ENCODE measurements at regions not wholly inside any gene's neighbourhood (a gene's known extent, or its start where the extent isn't known, plus 50 kb on each side); places are given as distances from the start of the nearest gene placed in this dataset.

- no peak for DNase-seq (ENCODE audit: low spot score)
These were observed 148.7 kb downstream of the DYRK2 start for GRCh38 chr12:67797185-67797741.

GRCh38 chr12:67797753-67798152, 149.2 kb downstream of the DYRK2 start:
- DNase-seq (ENCODE audit: low spot score), result no peak

GRCh38 chr12:67798768-67799167, 150.2 kb downstream of the DYRK2 start:
- no peak for DNase-seq (ENCODE audit: low spot score)

DNA sequence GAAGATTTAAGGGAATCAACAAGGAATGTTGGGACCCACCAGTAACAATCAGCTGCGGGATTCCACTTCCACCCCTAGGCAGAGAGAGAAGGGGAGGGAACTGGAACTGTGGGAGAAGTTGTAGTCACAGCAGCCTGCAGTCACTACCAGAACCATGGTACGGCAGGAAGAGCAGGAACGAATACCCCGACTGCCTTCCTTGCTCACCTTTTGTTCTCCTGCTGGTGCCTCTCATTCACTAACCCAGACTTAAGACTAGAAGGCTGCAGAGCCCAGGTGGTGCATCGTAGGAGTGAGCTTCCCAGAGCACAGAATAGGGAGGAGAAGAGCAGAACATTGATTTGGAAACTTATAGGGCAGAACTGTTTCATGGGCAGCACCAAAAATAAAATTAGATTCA, 154.2 kb downstream of the DYRK2 start:
- DNase-seq (ENCODE audit: low spot score), result no peak

DNA sequence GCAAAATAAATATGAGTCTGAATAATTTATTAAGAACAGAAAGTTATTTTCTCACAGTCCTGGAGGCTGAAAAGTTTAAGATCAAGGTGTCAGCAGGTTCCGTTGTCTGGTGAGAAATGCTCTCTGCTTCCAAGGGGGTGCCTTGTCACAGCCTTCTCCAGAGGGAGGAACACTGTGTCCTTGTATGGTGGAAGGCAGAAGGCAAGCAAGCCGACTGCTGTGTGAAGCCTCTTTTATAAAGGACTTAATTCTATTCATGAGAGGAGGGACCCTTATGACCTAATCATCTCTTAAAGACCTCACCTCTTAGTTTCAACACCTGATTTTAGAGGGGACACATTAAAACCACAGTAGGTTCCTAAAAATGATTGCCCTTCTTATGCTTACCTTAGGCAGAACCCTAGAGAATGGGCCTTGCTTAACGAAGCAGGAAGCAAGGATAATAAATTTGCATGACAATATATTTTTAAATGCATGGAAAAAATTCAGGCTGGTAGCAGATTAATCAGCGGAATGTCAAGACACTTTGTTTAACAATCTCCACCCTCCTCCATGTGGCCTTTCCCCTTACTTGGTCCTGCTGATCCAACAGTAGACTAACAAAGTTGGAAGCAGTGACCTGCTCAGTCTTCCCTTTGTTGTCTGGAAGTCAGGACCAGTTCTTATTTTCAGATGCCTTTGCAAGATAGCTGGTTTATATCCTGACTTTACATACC, 154.9 kb downstream of the DYRK2 start:
- DNase-seq (ENCODE audit: low spot score), result no peak

DNA sequence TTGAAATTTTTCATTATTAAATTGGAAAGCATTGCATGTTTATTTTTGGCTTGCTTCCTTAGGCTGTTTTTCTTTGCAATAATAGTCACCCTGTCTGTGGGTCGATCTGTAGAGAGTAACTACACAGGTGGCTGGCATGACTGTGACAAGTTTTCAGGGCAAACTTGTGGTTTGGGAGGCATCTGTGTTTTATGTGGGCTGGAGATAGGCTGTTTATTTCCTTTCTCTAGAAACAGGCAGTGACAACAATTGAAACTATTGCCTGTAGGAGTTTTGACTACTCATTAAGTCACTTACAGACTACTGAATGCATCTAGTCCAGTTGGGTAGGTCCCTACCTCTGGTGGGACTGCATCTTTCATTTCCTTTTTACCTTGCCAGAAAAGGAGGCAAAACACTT, 155.6 kb downstream of the DYRK2 start:
- DNase-seq (ENCODE audit: low spot score), result no peak

- no peak for DNase-seq (ENCODE audit: low spot score)
These were observed 159.3 kb downstream of the DYRK2 start for GRCh38 chr12:67807814-67808213.

GRCh38 chr12:67810166-67810565, 161.6 kb downstream of the DYRK2 start:
- DNase-seq (ENCODE audit: low spot score), result no peak

DNA sequence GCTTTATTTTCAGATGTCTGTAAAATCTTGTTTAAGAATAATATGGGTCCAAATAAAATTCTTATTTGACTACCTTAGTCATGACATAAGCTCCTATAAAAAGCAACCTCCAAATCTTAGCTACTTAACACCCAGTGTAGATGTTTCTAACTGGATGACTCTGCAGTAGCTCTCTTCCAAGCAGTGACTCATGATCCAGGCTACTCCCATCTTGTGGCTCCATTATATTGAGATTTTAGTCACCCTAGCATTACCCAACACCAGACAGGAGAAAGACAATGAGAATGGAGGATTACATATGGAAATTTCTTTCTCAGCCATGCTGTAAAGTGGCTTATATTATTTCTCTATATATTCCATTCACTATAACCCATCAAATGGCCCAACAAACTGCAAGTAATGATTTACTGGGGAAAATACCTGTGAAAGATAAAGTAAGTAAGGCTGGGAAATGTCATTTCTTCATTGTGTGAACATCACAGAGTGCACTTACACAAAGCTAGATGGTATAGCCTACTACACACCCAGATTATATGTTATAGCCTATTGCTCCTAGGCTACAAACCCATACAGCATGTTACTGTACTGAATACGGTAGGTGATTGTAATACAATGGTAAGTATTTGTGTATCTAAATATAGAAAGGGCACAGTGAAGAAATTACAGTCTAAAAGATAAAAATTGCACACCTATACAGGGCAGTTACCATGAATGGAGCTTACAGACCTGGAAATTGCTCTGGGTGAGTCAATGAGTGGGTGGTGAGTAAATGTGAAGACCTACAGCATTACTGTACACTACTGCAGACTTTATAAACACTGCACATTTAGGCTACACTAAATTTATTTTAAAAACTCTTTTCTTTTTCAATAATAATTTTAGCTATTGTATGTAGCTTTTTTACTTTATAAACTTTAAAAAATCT, 163.2 kb downstream of the DYRK2 start:
- no peak for DNase-seq (ENCODE audit: low spot score)

GRCh38 chr12:67813456-67813904, 164.9 kb downstream of the DYRK2 start:
- DNase-seq (ENCODE audit: low spot score), result no peak

DNA sequence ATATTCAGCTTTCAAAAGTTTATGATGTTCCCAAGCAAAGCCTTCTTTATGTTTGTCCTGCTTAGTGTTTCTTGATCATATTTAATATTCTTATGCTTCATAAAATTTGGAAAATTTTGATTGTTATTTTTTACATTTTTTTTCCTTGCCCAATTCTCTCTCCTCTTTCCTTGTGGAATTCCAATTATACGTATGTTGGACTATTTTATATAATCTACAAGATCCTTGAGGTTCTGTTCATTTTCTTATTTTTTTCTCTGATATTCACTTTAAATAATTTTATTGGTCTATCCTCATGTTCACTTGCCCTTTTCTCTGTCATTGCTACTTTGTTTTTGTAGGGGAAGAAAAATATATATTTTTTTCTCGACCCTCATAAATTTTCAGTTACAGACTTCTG, 167.7 kb downstream of the DYRK2 start:
- DNase-seq (ENCODE audit: low spot score), result no peak

DNA sequence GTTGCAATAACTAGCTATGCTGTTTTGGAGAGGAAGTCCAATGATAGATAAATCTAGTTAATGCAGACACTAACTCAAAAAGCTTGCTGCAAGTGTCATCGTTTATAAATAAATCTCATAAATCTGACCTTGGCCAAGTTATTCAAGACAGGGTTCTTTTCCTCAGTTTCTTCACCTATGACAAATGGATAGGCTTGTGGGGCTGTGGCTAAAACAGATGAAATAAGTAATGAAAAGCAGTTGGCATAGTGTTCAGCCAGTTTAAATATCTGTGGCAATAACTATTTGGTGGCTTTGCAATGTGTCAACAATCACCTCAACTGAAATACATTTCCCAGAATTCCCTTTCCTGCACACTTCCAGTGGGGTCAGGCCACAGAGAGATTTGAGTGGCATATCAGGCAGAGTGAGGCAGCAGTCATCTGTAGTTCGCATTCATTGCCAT, 169.9 kb downstream of the DYRK2 start:
- DNase-seq (ENCODE audit: low spot score), result no peak

- DNase-seq (ENCODE audit: low spot score), result no peak
These were observed 169.3 kb upstream of the IFNG-AS1 start for GRCh38 chr12:67819902-67820301.

DNA sequence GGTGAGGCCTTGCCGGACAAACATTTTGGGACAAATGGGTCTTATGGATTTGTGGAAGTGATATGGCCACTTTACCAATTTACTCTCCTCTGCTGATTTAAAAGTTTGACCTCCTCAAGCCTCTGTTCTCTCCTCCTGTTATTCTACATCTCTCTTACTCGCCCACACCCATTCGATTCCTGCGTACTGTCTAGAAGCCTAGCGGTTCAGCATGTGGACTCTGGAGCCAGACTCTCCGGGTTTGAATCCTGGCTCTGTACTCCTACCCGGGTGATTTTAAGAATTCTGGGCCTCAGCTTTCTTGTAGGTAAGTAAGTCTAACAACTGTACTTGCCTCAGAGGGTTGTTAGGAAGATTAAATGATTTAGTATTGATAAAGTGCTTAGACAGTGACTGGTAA, 168.6 kb upstream of the IFNG-AS1 start:
- no peak for DNase-seq (ENCODE audit: low spot score)

DNA sequence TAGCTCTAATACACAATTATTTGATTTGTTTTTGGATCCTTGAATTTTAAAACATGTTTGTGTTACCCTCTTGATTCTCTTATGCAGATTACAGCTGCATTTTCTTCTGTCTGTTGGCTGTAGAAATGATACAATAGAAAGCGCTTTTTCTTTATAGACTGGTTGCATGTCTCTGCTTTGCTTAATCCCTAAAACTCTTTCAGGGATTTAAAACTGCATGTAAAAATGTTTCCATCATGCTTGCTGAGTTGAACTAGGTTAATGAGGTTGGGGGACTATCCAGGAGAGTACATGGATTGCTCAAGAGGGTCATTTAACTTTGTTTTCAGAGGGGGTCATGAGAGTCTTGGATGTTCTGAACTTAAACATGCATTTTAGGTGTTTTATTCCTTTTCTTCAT, 166.4 kb upstream of the IFNG-AS1 start:
- no peak for DNase-seq (ENCODE audit: low spot score)

- DNase-seq (ENCODE audit: low spot score), result no peak
These were observed 163.1 kb upstream of the IFNG-AS1 start for GRCh38 chr12:67826148-67826547.

- no peak for DNase-seq (ENCODE audit: low spot score)
These were observed 162.1 kb upstream of the IFNG-AS1 start for GRCh38 chr12:67826946-67827720.

- peak; percentile 58 for DNase-seq (ENCODE audit: low spot score)
These were observed 161.3 kb upstream of the IFNG-AS1 start for GRCh38 chr12:67827820-67828383.

DNA sequence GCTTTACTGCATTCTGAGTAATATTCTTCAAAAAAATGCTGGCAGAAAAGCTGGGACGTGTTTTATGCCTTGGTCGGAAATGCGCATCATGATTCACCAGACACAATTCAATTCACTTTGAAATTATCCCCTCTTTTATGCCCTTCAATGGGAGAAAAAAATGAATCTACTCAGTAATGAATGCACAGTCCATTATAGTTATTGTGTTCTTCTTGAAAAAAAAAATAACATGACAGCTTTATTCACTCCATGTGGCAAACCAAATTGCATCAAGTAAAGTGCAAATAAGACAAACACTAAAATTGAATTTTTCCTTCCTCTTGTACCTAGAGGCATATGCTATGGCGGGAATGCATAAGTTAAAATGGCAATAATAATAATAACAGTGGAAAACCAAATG, 159.4 kb upstream of the IFNG-AS1 start:
- DNase-seq (ENCODE audit: low spot score), result no peak

GRCh38 chr12:67832155-67832554, 157.1 kb upstream of the IFNG-AS1 start:
- DNase-seq (ENCODE audit: low spot score), result no peak

GRCh38 chr12:67833602-67834001, 155.6 kb upstream of the IFNG-AS1 start:
- DNase-seq (ENCODE audit: low spot score), result no peak

- no peak for DNase-seq (ENCODE audit: low spot score)
These were observed 151.4 kb upstream of the IFNG-AS1 start for GRCh38 chr12:67837876-67838275.
